IMR-90 (cell line): ENCODE measurements at regions not wholly inside any gene's neighbourhood (a gene's known extent, or its start where the extent isn't known, plus 50 kb on each side); places are given as distances from the start of the nearest gene placed in this dataset.

Experiments used
- ATAC-seq: fragments of 200-7000 bp; cut with Tn5 transposase; 2 replicates; pipeline ENCODE4 v1.9.1; 2020; ENCODE audit warnings: low read depth, mild to moderate bottlenecking, moderate library complexity
- BruUV-seq: library from RNA; stranded (reverse); fragments of 400-500 nt; replicated peaks from 2 replicates; lab custom pipeline; 2021; lab: Mats Ljungman, UMichigan
- CTCF ChIA-PET: fragments of 300-600 bp; formaldehyde crosslinking; extraction: SDS; loops from one replicate; lab custom pipeline; 2021; ENCODE audit warnings: antibody characterized with exemption; lab: Yijun Ruan, JAX
- POLR2A ChIA-PET: fragments of 300-600 bp; sonication (Branson Sonifier 250); formaldehyde crosslinking; loops from one replicate; lab custom pipeline; 2022; ENCODE audit warnings: antibody characterized with exemption; ENCODE audit not compliant: unreplicated experiment; lab: Charles Lee
- DNase-seq: peaks from one replicate; pipeline ENCODE4 v3.0.0; 2013
- H2AFZ ChIP-seq: replicated peaks from 2 replicates; pipeline ENCODE3; 2013; ENCODE audit warnings: low read length, mild to moderate bottlenecking; ENCODE audit not compliant: poor library complexity
- H2AK5ac ChIP-seq: 2 replicates; pipeline ENCODE4 v1.6.1; 2013; ENCODE audit warnings: low read depth, low read length, inconsistent platforms
- H2AK9ac ChIP-seq: replicated peaks from 2 replicates; pipeline ENCODE3; 2013; ENCODE audit warnings: mild to moderate bottlenecking, low read depth, low read length, moderate library complexity; ENCODE audit not compliant: poor library complexity
- H2BK120ac ChIP-seq: 2 replicates; pipeline ENCODE4 v1.6.1; 2013; ENCODE audit warnings: low read depth, low read length, inconsistent platforms
- H2BK15ac ChIP-seq: 3 replicates; pipeline ENCODE4 v1.6.1; 2013; ENCODE audit warnings: low read depth, low read length, inconsistent platforms
- H2BK20ac ChIP-seq: 2 replicates; pipeline ENCODE4 v1.6.1; 2013; ENCODE audit warnings: low read depth, mild to moderate bottlenecking, inconsistent platforms, low read length, moderate library complexity
- H2BK5ac ChIP-seq: 2 replicates; pipeline ENCODE4 v1.6.1; 2013; ENCODE audit warnings: mild to moderate bottlenecking, low read depth, low read length, inconsistent platforms; ENCODE audit not compliant: poor library complexity, severe bottlenecking
- H3K14ac ChIP-seq: replicated peaks from 2 replicates; pipeline ENCODE4 v1.6.1; 2013; ENCODE audit warnings: low read depth, low read length, inconsistent platforms
- H3K18ac ChIP-seq: 2 replicates; pipeline ENCODE4 v1.6.1; 2013; ENCODE audit warnings: low read depth, low read length, control low read depth
- H3K23ac ChIP-seq: 2 replicates; pipeline ENCODE4 v1.6.1; 2013; ENCODE audit warnings: low read depth, low read length, inconsistent platforms
- H3K27ac ChIP-seq: 2 replicates; pipeline ENCODE4 v1.5.1; 2013; ENCODE audit warnings: mild to moderate bottlenecking, control low read depth, low read length; ENCODE audit not compliant: insufficient read depth
- H3K27me3 ChIP-seq: 2 replicates; pipeline ENCODE4 v1.6.1; 2013; ENCODE audit warnings: low read length; ENCODE audit not compliant: control insufficient read depth, insufficient read depth
- H3K36me3 ChIP-seq: 2 replicates; pipeline ENCODE4 v1.6.1; 2013; ENCODE audit warnings: low read length, mixed read lengths; ENCODE audit not compliant: control insufficient read depth, insufficient read depth
- H3K4ac ChIP-seq: 2 replicates; pipeline ENCODE4 v1.6.1; 2013; ENCODE audit warnings: low read depth, low read length, inconsistent platforms
- H3K4me1 ChIP-seq: 2 replicates; pipeline ENCODE4 v1.6.1; 2013; ENCODE audit warnings: low read length, mixed read lengths; ENCODE audit not compliant: control insufficient read depth, insufficient read depth
- H3K4me2 ChIP-seq: 2 replicates; pipeline ENCODE4 v1.6.1; 2013; ENCODE audit warnings: low read depth, mild to moderate bottlenecking, control low read depth, low read length, moderate library complexity
- H3K4me3 ChIP-seq: 2 replicates; pipeline ENCODE4 v1.5.1; 2013; ENCODE audit warnings: low read depth, mild to moderate bottlenecking, control low read depth, low read length, moderate library complexity; ENCODE audit not compliant: insufficient read depth
- H3K56ac ChIP-seq: 2 replicates; pipeline ENCODE4 v1.6.1; 2013; ENCODE audit warnings: low read length, inconsistent platforms; ENCODE audit not compliant: insufficient read depth; ENCODE audit errors: extremely low read depth
- H3K79me1 ChIP-seq, 2 experiments: 2 replicates each; pipeline ENCODE4 v1.6.1; 2013; ENCODE audit warnings: low read length in 2 of 2, inconsistent platforms in 1 of 2, low read depth in 1 of 2
- H3K9ac ChIP-seq: 2 replicates; pipeline ENCODE4 v1.6.1; 2013; ENCODE audit warnings: low read depth, low read length, control low read depth
- H3K9me1 ChIP-seq: 2 replicates; pipeline ENCODE4 v1.6.1; 2013; ENCODE audit warnings: low read length, inconsistent platforms; ENCODE audit not compliant: insufficient read depth
- H3K9me3 ChIP-seq: 2 replicates; pipeline ENCODE4 v1.6.1; 2013; ENCODE audit warnings: low read length; ENCODE audit not compliant: control insufficient read depth, insufficient read depth
- H4K20me1 ChIP-seq: 2 replicates; pipeline ENCODE4 v1.6.1; 2013; ENCODE audit warnings: low read length, inconsistent platforms; ENCODE audit not compliant: insufficient read depth
- H4K5ac ChIP-seq: 2 replicates; pipeline ENCODE4 v1.6.1; 2013; ENCODE audit warnings: mild to moderate bottlenecking, low read depth, low read length, control low read depth
- H4K8ac ChIP-seq, 2 experiments: 2 replicates each; pipeline ENCODE4 v1.6.1; 2013; ENCODE audit warnings: low read depth in 2 of 2, low read length in 2 of 2, control low read depth in 1 of 2, inconsistent platforms in 1 of 2
- H4K91ac ChIP-seq: 2 replicates; pipeline ENCODE4 v1.6.1; 2013; ENCODE audit warnings: low read depth, low read length, inconsistent platforms; ENCODE audit not compliant: insufficient read depth
- BHLHE40 ChIP-seq: fragments of 150-350 bp; IDR thresholded peaks from 2 replicates; pipeline ENCODE4 v1.6.1; 2016; ENCODE audit warnings: mild to moderate bottlenecking, low read depth, low read length
- CHD1 ChIP-seq: IDR thresholded peaks from 2 replicates; pipeline ENCODE4 v1.6.1; 2012; ENCODE audit warnings: low read depth, low read length, improper control_type of control experiment
- CTCF ChIP-seq: conservative IDR thresholded peaks from 2 replicates; pipeline ENCODE4 v1.5.1; 2012; ENCODE audit warnings: mild to moderate bottlenecking, low read depth, low read length, improper control_type of control experiment
- ELK1 ChIP-seq: fragments of 150-350 bp; IDR thresholded peaks from 2 replicates; pipeline ENCODE4 v1.6.1; 2016; ENCODE audit warnings: low read depth, mild to moderate bottlenecking, low read length, moderate library complexity, borderline replicate concordance
- MAZ ChIP-seq: IDR thresholded peaks from 2 replicates; pipeline ENCODE4 v1.6.1; 2012; ENCODE audit warnings: low read depth, mild to moderate bottlenecking, low read length, improper control_type of control experiment, moderate library complexity, borderline replicate concordance
- MXI1 ChIP-seq: IDR thresholded peaks from 2 replicates; pipeline ENCODE4 v1.6.1; 2012; ENCODE audit warnings: low read depth, mild to moderate bottlenecking, low read length, moderate library complexity, borderline replicate concordance
- NFE2L2 ChIP-seq: fragments of 150-350 bp; IDR thresholded peaks from 2 replicates; pipeline ENCODE4 v1.6.1; 2016; ENCODE audit warnings: low read depth, mild to moderate bottlenecking, low read length
- POLR2A ChIP-seq: IDR thresholded peaks from 2 replicates; pipeline ENCODE4 v1.6.1; 2012; ENCODE audit warnings: mild to moderate bottlenecking, low read depth, low read length
- RCOR1 ChIP-seq: IDR thresholded peaks from 2 replicates; pipeline ENCODE4 v1.6.1; 2012; ENCODE audit warnings: mild to moderate bottlenecking, low read length, improper control_type of control experiment; ENCODE audit not compliant: insufficient replicate concordance
- RFX5 ChIP-seq: IDR thresholded peaks from 2 replicates; pipeline ENCODE4 v1.8.0; 2012; ENCODE audit warnings: low read depth, mild to moderate bottlenecking, low read length, moderate library complexity
- SMC3 ChIP-seq: fragments of 150-350 bp; IDR thresholded peaks from 2 replicates; pipeline ENCODE4 v1.6.1; 2016; ENCODE audit warnings: low read depth, mild to moderate bottlenecking, antibody characterized with exemption, low read length, moderate library complexity
- WGBS, 2 experiments: methylation state at CpG; one replicate each; pipeline versions ENCODE4 v1.1.5 to v1.1.7; 2013; ENCODE audit warnings: missing lambda C conversion rate in 2 of 2; ENCODE audit not compliant: insufficient read length in 1 of 2; ENCODE audit errors: extremely low coverage in 2 of 2; 5-methylcytosine and 5-hydroxymethylcytosine counted together
- dilution Hi-C: fragments of 300-500 bp; cut with HindIII; formaldehyde crosslinking; loops from one replicate; pipeline ENCODE4 v1.14.3; 2018; ENCODE audit warnings: low sequenced_read_pairs; ENCODE audit not compliant: unreplicated experiment
- in situ Hi-C: fragments of 300-500 bp; cut with MboI; formaldehyde crosslinking; loops from 3 replicates; pipeline ENCODE4 v1.14.3; 2019; ENCODE audit warnings: low sequenced_read_pairs, inconsistent platforms, mixed read lengths
- intact Hi-C: fragments of 100-400 bp; cut with micrococcal nuclease; formaldehyde crosslinking; loops from 2 replicates; pipeline ENCODE4 v1.10.0; 2022

- dilution Hi-C loops = no loop called here
- H2AFZ ChIP-seq = no peak overlapping the region
- no peaks in the 10 kb centered on the region; the same call in 1 of the 2 replicates for H3K9me3 ChIP-seq
- TF ChIP-seq CHD1 (no peak), MAZ (no peak), NFE2L2 (no peak), BHLHE40 (no peak), MXI1 (no peak), CTCF (no peak), RCOR1 (no peak), ELK1 (no peak), POLR2A (no peak), RFX5 (no peak), SMC3 (no peak)
- CTCF ChIA-PET = no interaction called here
- H2BK5ac ChIP-seq = no peak overlapping the region
- H3K4me2 ChIP-seq = no peak overlapping the region
- no peak overlapping the region for H3K18ac ChIP-seq
- no peaks in the 10 kb centered on the region for H4K20me1 ChIP-seq
- no peak overlapping the region for H2BK120ac ChIP-seq
- H3K56ac ChIP-seq = no peak overlapping the region
- H4K5ac ChIP-seq = no peak overlapping the region
- H3K9ac ChIP-seq = no peak overlapping the region
- H3K14ac ChIP-seq = no peak overlapping the region
- no peaks in the 10 kb centered on the region for H3K4me1 ChIP-seq
- peaks cover 2% of the 10 kb centered on the region; the same call in 1 of the 2 replicates for H3K27me3 ChIP-seq
- H4K91ac ChIP-seq = no peak overlapping the region
- 50% methylated on average over 1 of the region's 3 CpGs; no CpG with 5 or more reads in 1 of the 2 experiments for WGBS, 2 experiments
- no TSS peak for BruUV-seq
- in situ Hi-C loops = no loop called here
- H3K23ac ChIP-seq = no peak overlapping the region
- no peak overlapping the region for H2AK5ac ChIP-seq
- ATAC-seq (no peak), DNase-seq (no peak)
- H3K79me1 ChIP-seq = no peaks in the 10 kb centered on the region
- H3K9me1 ChIP-seq = no peaks in the 10 kb centered on the region
- no peak overlapping the region for H2BK20ac ChIP-seq
- H3K27ac ChIP-seq = no peak overlapping the region
- no peak overlapping the region for H3K4ac ChIP-seq
- no peaks in the 10 kb centered on the region for H3K36me3 ChIP-seq
- intact Hi-C loops = no loop called here
- no peak overlapping the region for H4K8ac ChIP-seq
- POLR2A ChIA-PET = no interaction called here
- H2BK15ac ChIP-seq = no peak overlapping the region
- H2AK9ac ChIP-seq = no peak overlapping the region
- H3K4me3 ChIP-seq = no peak overlapping the region
These were observed 67.1 kb upstream of the ATP12A start for GRCh38 chr13:24613128-24613527.
